Gastrocnemius medialis (tissue), 4 donors: ENCODE measurements at regions not wholly inside any gene's neighbourhood (a gene's known extent, or its start where the extent isn't known, plus 50 kb on each side); places are given as distances from the start of the nearest gene placed in this dataset.

Experiments used
- ATAC-seq, 2 donors: fragments of 150-250 bp; one replicate each; pipeline ENCODE4 v1.9.1; 2016
- DNase-seq, 2 donors: peaks; one replicate each; pipeline ENCODE4 v3.0.0-alpha.2; 2019
- H3K27ac ChIP-seq, 4 donors: fragments of 200-600 bp; sonication (generic); 1 replicate in 1 of 4; 2 replicates in 3 of 4; pipeline ENCODE4 v1.5.1; 2016 to 2018; ENCODE audit warnings: mild to moderate bottlenecking in 2 of 4, moderate library complexity in 1 of 4
- H3K27me3 ChIP-seq, 3 donors: fragments of 200-600 bp; sonication (generic) in 2 of 3; 1 replicate in 1 of 3; 2 replicates in 2 of 3; pipeline versions ENCODE4 v1.5.1 to v1.6.0; 2016 to 2019; ENCODE audit warnings: mild to moderate bottlenecking in 1 of 3, moderate library complexity in 1 of 3
- H3K36me3 ChIP-seq, 2 donors: fragments of 200-600 bp; sonication (generic) in 1 of 2; one replicate each; pipeline ENCODE4 v1.5.1; 2017 to 2018
- H3K4me1 ChIP-seq, 2 donors: fragments of 200-600 bp; sonication (generic) in 1 of 2; one replicate each; pipeline ENCODE4 v1.5.1; 2016 to 2017; ENCODE audit warnings: mild to moderate bottlenecking in 2 of 2
- H3K4me3 ChIP-seq, 4 donors: fragments of 200-600 bp; sonication (generic) in 3 of 4; 1 replicate in 1 of 4; 2 replicates in 3 of 4; pipeline ENCODE4 v1.5.1; 2016 to 2019; ENCODE audit warnings: mild to moderate bottlenecking in 2 of 4
- H3K9me3 ChIP-seq, 3 donors: fragments of 200-600 bp; sonication (generic) in 2 of 3; 1 replicate in 1 of 3; 2 replicates in 2 of 3; pipeline ENCODE4 v1.5.1; 2016 to 2019
- POLR2A ChIP-seq, 2 donors: fragments of 450-650 bp; IDR thresholded peaks; one replicate each; pipeline ENCODE4 v1.6.1; 2017; ENCODE audit warnings: antibody characterized with exemption in 2 of 2, mild to moderate bottlenecking in 2 of 2, moderate library complexity in 2 of 2
- in situ Hi-C, 4 donors: fragments of 200-750 bp; cut with MboI; loops; one replicate each; pipeline versions ENCODE4 v1.15.0 to v1.8.0; 2017; ENCODE audit warnings: low sequenced_read_pairs in 4 of 4
- intact Hi-C: fragments of 100-400 bp; cut with DNase I; formaldehyde crosslinking; loops from one replicate; pipeline ENCODE4 v1.15.1; 2023; ENCODE audit warnings: low total_unique reads
- TF ChIP-seq, protein P1 (sequence below), 5 experiments: fragments of 450-650 bp in 3 of 5; fragments of 200-600 bp in 2 of 5; sonication (generic) in 2 of 5; IDR thresholded peaks in 4 of 5; conservative IDR thresholded peaks in 1 of 5; 1 replicate in 4 of 5; 2 replicates in 1 of 5; pipeline ENCODE4 v1.5.1; 2016 to 2019; ENCODE audit warnings: antibody characterized with exemption in 5 of 5, mild to moderate bottlenecking in 3 of 5, moderate library complexity in 3 of 5

DNA sequence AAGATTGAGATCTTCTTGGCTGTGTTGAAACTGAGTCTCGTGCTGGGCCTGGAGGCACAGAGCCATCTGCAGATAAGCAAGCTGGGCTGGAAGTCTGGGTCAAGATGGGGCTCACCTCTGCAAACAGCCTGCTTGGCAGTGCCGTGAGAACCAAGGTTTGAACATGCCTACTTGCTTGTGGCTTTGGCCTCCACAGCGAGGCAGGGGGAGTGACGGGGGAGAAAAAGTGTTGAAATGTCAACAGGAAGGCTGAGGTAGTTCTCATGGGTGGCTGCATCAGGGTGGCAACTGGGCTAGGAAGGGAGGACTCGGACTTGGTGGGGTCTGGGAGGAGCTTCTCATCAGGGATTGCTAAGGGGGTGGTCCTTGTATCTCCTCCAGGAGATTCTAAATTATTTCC, 99.7 kb downstream of the THNSL2 start:
- Histone ChIP-seq H3K36me3 (no peaks in the 10 kb centered on the region), H3K27ac (no peak overlapping the region), H3K4me3 (no peak overlapping the region), H3K27me3 (no peaks in the 10 kb centered on the region), H3K9me3 (no peaks in the 10 kb centered on the region), H3K4me1 (no peaks in the 10 kb centered on the region)
- DNase-seq, result no peak
- no peak for TF ChIP-seq POLR2A (IDR thresholded peaks at IDR 0.05)
- intact Hi-C loops, result no loop called here
- in situ Hi-C loops, result no loop called here
- no peak for ATAC-seq

DNA sequence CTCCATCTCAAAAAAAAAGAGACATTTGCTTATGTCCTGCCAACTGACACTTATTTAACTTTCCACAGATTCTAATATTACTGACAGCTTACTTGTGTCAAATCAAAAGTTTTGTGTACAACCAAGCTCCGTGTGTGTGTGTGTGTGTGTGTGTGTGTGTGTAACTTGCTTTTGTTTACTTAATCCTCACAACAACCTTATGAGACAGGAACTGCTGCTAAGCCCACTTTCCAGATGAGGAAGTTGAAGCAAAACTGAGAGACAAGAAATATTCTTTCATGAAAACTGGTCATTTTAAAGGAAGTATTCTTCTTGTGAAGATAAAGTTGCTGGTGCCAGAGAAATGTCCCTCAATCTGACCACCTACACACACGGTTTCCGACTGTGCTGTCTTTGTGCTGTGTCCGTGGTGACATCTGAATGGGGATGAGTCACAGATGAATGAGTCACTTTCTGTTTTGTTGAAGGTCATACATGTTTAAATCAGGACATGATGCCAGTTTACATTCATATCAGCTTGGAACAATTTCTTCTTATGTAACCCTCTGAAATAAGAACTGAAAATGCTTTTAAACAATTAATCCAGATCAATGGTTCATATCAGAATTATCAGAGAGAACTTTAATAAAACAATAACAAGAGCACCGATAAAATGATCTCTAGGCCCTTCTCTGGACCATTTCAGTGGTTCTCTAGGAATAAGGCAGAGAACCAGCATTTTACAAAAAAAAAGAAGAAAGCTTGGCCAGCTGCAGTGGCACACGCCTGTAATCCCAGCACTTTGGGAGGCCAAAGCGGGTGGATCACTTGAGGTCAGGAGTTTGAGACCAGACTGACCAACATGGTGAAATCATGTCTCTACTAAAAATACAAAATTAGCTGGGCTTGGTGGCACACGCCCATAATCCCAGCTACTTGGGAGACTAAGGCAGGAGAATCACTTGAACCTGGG, 95.5 kb downstream of the THNSL2 start:
- intact Hi-C loops, result no loop called here
- in situ Hi-C loops, result no loop called here
- Histone ChIP-seq H3K9me3 (no peaks in the 10 kb centered on the region), H3K27ac (no peak overlapping the region), H3K27me3 (no peaks in the 10 kb centered on the region), H3K4me3 (no peak overlapping the region), H3K4me1 (no peaks in the 10 kb centered on the region), H3K36me3 (no peaks in the 10 kb centered on the region)
- ATAC-seq, result no peak
- no peak for DNase-seq
- TF ChIP-seq, protein P1, sequence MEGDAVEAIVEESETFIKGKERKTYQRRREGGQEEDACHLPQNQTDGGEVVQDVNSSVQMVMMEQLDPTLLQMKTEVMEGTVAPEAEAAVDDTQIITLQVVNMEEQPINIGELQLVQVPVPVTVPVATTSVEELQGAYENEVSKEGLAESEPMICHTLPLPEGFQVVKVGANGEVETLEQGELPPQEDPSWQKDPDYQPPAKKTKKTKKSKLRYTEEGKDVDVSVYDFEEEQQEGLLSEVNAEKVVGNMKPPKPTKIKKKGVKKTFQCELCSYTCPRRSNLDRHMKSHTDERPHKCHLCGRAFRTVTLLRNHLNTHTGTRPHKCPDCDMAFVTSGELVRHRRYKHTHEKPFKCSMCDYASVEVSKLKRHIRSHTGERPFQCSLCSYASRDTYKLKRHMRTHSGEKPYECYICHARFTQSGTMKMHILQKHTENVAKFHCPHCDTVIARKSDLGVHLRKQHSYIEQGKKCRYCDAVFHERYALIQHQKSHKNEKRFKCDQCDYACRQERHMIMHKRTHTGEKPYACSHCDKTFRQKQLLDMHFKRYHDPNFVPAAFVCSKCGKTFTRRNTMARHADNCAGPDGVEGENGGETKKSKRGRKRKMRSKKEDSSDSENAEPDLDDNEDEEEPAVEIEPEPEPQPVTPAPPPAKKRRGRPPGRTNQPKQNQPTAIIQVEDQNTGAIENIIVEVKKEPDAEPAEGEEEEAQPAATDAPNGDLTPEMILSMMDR (IDR thresholded peaks at IDR 0.05 in 4 of 5, conservative IDR thresholded peaks at IDR 0.05 in 1 of 5), result no peak
- no peak for TF ChIP-seq POLR2A (IDR thresholded peaks at IDR 0.05)

DNA sequence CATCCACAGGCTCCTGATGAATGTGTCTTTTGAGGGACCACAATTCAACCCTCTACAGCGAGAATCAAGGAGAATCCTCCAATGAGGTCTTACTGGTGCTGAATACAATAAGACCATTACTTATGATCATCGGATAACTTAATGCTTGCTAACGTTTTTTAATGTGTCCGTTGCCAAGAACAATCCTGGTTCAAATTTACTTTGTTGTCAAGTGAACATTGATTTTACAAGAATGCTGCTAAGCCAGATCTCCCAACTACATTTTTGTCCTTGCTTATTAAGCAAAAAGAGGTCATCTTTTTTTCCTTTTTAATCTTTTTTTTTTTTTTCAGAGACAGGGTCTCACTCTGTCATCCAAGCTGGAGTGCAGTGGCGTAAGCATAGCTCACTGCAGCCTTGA, 93.7 kb downstream of the THNSL2 start:
- no peaks in the 10 kb centered on the region for H3K9me3 ChIP-seq
- no peaks in the 10 kb centered on the region for H3K4me1 ChIP-seq
- in situ Hi-C loops, result no loop called here
- TF ChIP-seq, protein P1 (IDR thresholded peaks at IDR 0.05 in 4 of 5, conservative IDR thresholded peaks at IDR 0.05 in 1 of 5), result no peak
- TF ChIP-seq POLR2A (IDR thresholded peaks at IDR 0.05), result no peak
- intact Hi-C loops, result no loop called here
- H3K27ac ChIP-seq, result no peak overlapping the region
- DNase-seq (no peak), ATAC-seq (no peak)
- no peaks in the 10 kb centered on the region for H3K27me3 ChIP-seq
- no peaks in the 10 kb centered on the region for H3K36me3 ChIP-seq
- no peak overlapping the region for H3K4me3 ChIP-seq

DNA sequence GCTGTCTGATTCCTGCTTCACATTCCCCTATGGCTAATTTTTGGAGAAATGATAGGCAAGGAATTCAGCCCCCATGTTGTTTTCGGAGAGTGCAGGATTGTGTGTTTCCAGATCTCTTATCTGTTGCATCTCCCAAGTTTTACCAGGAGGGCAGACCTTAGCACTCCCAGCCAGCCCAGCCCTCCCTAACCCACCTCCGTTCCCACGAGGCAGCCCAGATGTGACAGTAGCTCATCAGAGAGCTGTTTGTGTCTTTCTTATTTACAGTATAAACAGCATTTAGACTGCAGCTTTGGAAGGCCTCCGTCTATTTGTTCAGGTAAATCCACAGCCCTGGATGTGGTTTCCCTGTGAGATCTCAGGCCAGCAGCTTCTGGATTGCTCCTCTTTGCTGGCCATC, 91.6 kb downstream of the THNSL2 start:
- H3K4me3 ChIP-seq, result no peak overlapping the region
- H3K27ac ChIP-seq, result no peak overlapping the region
- intact Hi-C loops, result no loop called here
- in situ Hi-C loops, result no loop called here
- no peak for DNase-seq
- TF ChIP-seq, protein P1 (IDR thresholded peaks at IDR 0.05 in 4 of 5, conservative IDR thresholded peaks at IDR 0.05 in 1 of 5), result no peak
- no peak for TF ChIP-seq POLR2A (IDR thresholded peaks at IDR 0.05)
- no peak for ATAC-seq
- no peaks in the 10 kb centered on the region for H3K9me3 ChIP-seq
- no peaks in the 10 kb centered on the region for H3K4me1 ChIP-seq
- no peaks in the 10 kb centered on the region for H3K36me3 ChIP-seq
- peaks cover 0 to 6% (median 3%) of the 10 kb centered on the region in 3 donors for H3K27me3 ChIP-seq

DNA sequence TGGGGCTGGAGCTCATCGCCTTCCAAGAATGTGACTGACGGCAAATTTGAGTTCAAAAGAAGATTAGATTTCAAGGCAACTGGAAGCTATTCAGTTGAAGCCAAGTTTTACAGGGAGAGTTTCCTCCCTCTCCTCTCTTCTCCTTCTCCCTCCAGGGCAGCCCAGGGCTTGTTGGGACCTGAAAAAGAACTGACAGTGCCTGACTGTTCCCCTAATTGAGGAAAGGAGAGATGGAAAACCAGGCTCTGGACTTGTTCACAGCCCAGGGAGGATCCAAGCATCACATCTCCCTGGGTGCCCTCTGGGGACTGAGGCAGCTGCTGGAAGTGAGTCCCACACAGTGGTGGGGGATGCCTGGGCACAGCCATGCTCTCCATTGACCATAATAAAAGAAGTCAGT, 88.1 kb downstream of the THNSL2 start:
- in situ Hi-C loops, result no loop called here
- H3K9me3 ChIP-seq, result no peaks in the 10 kb centered on the region
- H3K4me3 ChIP-seq, result no peak overlapping the region
- peaks cover 0 to 7% (median 6%) of the 10 kb centered on the region in 3 donors for H3K27me3 ChIP-seq
- intact Hi-C loops, result no loop called here
- ATAC-seq, result no peak
- no peak for DNase-seq
- TF ChIP-seq, protein P1 (IDR thresholded peaks at IDR 0.05 in 4 of 5, conservative IDR thresholded peaks at IDR 0.05 in 1 of 5), result no peak
- no peak for TF ChIP-seq POLR2A (IDR thresholded peaks at IDR 0.05)
- no peaks in the 10 kb centered on the region for H3K36me3 ChIP-seq
- H3K27ac ChIP-seq, result no peak overlapping the region
- H3K4me1 ChIP-seq, result no peaks in the 10 kb centered on the region
